Occipital lobe (tissue), 1 donor: ENCODE measurements at regions not wholly inside any gene's neighbourhood (a gene's known extent, or its start where the extent isn't known, plus 50 kb on each side); places are given as distances from the start of the nearest gene placed in this dataset.

Experiments
- DNase-seq: peaks from one replicate; lab custom pipeline; 2025; lab: John Stamatoyannopoulos, UW

GRCh38 chr5:56588636-56589480 lies 226.5 kb upstream of the MAP3K1 start:
- no peak for DNase-seq

GRCh38 chr5:56588131-56588487 lies 227.2 kb upstream of the MAP3K1 start:
- no peak for DNase-seq

GRCh38 chr5:56587381-56588130 lies 227.8 kb upstream of the MAP3K1 start:
- no peak for DNase-seq

GRCh38 chr5:56585999-56586691 lies 229.2 kb upstream of the MAP3K1 start:
- no peak for DNase-seq

- DNase-seq = no peak
These were observed 229.9 kb upstream of the MAP3K1 start for GRCh38 chr5:56585461-56585860.

GRCh38 chr5:56581426-56581825 lies 233.9 kb upstream of the MAP3K1 start:
- no peak for DNase-seq

GRCh38 chr5:56580864-56581263 lies 234.5 kb upstream of the MAP3K1 start:
- no peak for DNase-seq

- no peak for DNase-seq
These were observed 239.5 kb upstream of the MAP3K1 start for GRCh38 chr5:56575821-56576220.

- DNase-seq = no peak
These were observed 240.6 kb upstream of the MAP3K1 start for GRCh38 chr5:56574778-56575177.

- DNase-seq = no peak
These were observed 245.8 kb upstream of the MAP3K1 start for GRCh38 chr5:56569566-56569965.

- DNase-seq = no peak
These were observed 246.3 kb upstream of the MAP3K1 start for GRCh38 chr5:56569076-56569475.

GRCh38 chr5:56567278-56567677 lies 248.1 kb upstream of the MAP3K1 start:
- DNase-seq = no peak

- no peak for DNase-seq
These were observed 248.7 kb upstream of the MAP3K1 start for GRCh38 chr5:56566374-56567249.

GRCh38 chr5:56565644-56566043 lies 249.7 kb upstream of the MAP3K1 start:
- DNase-seq = no peak

GRCh38 chr5:56565283-56565615 lies 250.1 kb upstream of the MAP3K1 start:
- no peak for DNase-seq

GRCh38 chr5:56564541-56565282 lies 250.6 kb upstream of the MAP3K1 start:
- no peak for DNase-seq

- no peak for DNase-seq
These were observed 253.9 kb upstream of the MAP3K1 start for GRCh38 chr5:56561455-56561854.

- no peak for DNase-seq
These were observed 257.1 kb upstream of the MAP3K1 start for GRCh38 chr5:56558131-56558745.

GRCh38 chr5:56557198-56557597 lies 258.2 kb upstream of the MAP3K1 start:
- DNase-seq = no peak

- no peak for DNase-seq
These were observed 262.6 kb upstream of the MAP3K1 start for GRCh38 chr5:56552612-56553268.
